ENCODE measurements at regions not wholly inside any gene's neighbourhood (a gene's known extent, or its start where the extent isn't known, plus 50 kb on each side); places are given as distances from the start of the nearest gene placed in this dataset.

- WGBS, 2 experiments (ENCODE audit: extremely low coverage in 2 of 2, insufficient read length in 1 of 2): 80% methylated on average over 1 of the region's 14 CpGs; no CpG with 5 or more reads in 1 of the 2 experiments
- Histone ChIP-seq H3K4ac (ENCODE audit: low read depth, low read length) (no peak overlapping the region), H3K4me1 (ENCODE audit: control insufficient read depth, insufficient read depth, low read length) (peaks cover 19% of the 10 kb centered on the region), H3K56ac (ENCODE audit: extremely low read depth, insufficient read depth, low read length) (no peak overlapping the region), H3K79me1 (ENCODE audit: low read depth in 1 of 2, low read length in 2 of 2) (peaks cover 42 to 87% of the 10 kb centered on the region in 2 experiments), H3K4me2 (ENCODE audit: low read depth, low read length) (no peak overlapping the region), H3K36me3 (ENCODE audit: control insufficient read depth, insufficient read depth, low read length) (no peaks in the 10 kb centered on the region; the same call in 1 of the 2 replicates), H4K5ac (ENCODE audit: low read depth, low read length) (no peak overlapping the region), H4K20me1 (ENCODE audit: insufficient read depth, low read length) (peaks cover 67% of the 10 kb centered on the region), H3K14ac (replicated peaks; ENCODE audit: low read depth, low read length) (no peak overlapping the region), H2AFZ (replicated peaks; ENCODE audit: low read length, poor library complexity) (no peak overlapping the region), H3K9ac (ENCODE audit: low read depth, low read length) (no peak overlapping the region), H2AK9ac (replicated peaks; ENCODE audit: low read depth, low read length, poor library complexity) (no peak overlapping the region), H3K27ac (ENCODE audit: insufficient read depth, low read length) (no peak overlapping the region), H3K23ac (ENCODE audit: low read depth, low read length) (no peak overlapping the region), H2BK20ac (ENCODE audit: low read depth, low read length) (no peak overlapping the region), H3K18ac (ENCODE audit: low read depth, low read length) (no peak overlapping the region), H3K9me1 (ENCODE audit: insufficient read depth, low read length) (peaks cover 22% of the 10 kb centered on the region), H4K91ac (ENCODE audit: insufficient read depth, low read depth, low read length) (no peak overlapping the region), H3K27me3 (ENCODE audit: control insufficient read depth, insufficient read depth, low read length) (no peaks in the 10 kb centered on the region), H3K9me3 (ENCODE audit: control insufficient read depth, insufficient read depth, low read length) (no peaks in the 10 kb centered on the region), H2BK15ac (ENCODE audit: low read depth, low read length) (no peak overlapping the region), H4K8ac (ENCODE audit: low read depth in 2 of 2, low read length in 2 of 2) (no peak overlapping the region), H2AK5ac (ENCODE audit: low read depth, low read length) (no peak overlapping the region), H2BK120ac (ENCODE audit: low read depth, low read length) (no peak overlapping the region), H2BK5ac (ENCODE audit: low read depth, low read length, poor library complexity, severe bottlenecking) (no peak overlapping the region), H3K4me3 (ENCODE audit: insufficient read depth, low read depth, low read length) (no peak overlapping the region)
- intact Hi-C loops (cut with micrococcal nuclease) (no loop called here), in situ Hi-C loops (cut with MboI; ENCODE audit: low sequenced_read_pairs) (no loop called here), dilution Hi-C loops (cut with HindIII; ENCODE audit: low sequenced_read_pairs, unreplicated experiment) (no loop called here)
- TF ChIP-seq RFX5 (IDR thresholded peaks at IDR 0.05; ENCODE audit: low read depth, low read length) (no peak), RCOR1 (IDR thresholded peaks at IDR 0.05; ENCODE audit: insufficient replicate concordance, low read length) (no peak), MXI1 (IDR thresholded peaks at IDR 0.05; ENCODE audit: borderline replicate concordance, low read depth, low read length) (no peak), NFE2L2 (IDR thresholded peaks at IDR 0.05; ENCODE audit: low read depth, low read length) (no peak), CTCF (conservative IDR thresholded peaks at IDR 0.05; ENCODE audit: low read depth, low read length) (no peak), MAZ (IDR thresholded peaks at IDR 0.05; ENCODE audit: borderline replicate concordance, low read depth, low read length) (no peak)
- ChIA-PET POLR2A (ENCODE audit: unreplicated experiment) (no interaction called here), CTCF (no interaction called here)
- BruUV-seq (replicated peaks): no TSS peak
- DNase-seq: no peak
- ATAC-seq (ENCODE audit: low read depth): no peak
These were observed 80.4 kb upstream of the MGAT5 start for GRCh38 chr2:134173338-134174016.
